ENCODE measurements at regions not wholly inside any gene's neighbourhood (a gene's known extent, or its start where the extent isn't known, plus 50 kb on each side); places are given as distances from the start of the nearest gene placed in this dataset.

- no peak overlapping the region for H3K4me3 ChIP-seq (ENCODE audit: low read depth, low read length)
- TF ChIP-seq, protein P1, sequence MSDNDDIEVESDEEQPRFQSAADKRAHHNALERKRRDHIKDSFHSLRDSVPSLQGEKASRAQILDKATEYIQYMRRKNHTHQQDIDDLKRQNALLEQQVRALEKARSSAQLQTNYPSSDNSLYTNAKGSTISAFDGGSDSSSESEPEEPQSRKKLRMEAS (IDR thresholded peaks at IDR 0.05; ENCODE audit: low read depth, low read length) = no peak
- no peak for TF ChIP-seq MYC (IDR thresholded peaks at IDR 0.05; ENCODE audit: low read depth, low read length)
- TF ChIP-seq CTCF (IDR thresholded peaks at IDR 0.05; ENCODE audit: low read depth, low read length) = no peak
- no peak for TF ChIP-seq POLR2A (IDR thresholded peaks at IDR 0.05; ENCODE audit: extremely low read depth, insufficient read length)
- DNase-seq (ENCODE audit: low read depth) = no peak
Observed at GRCh38 chr22:48779661-48780596, 1047.7 kb downstream of the BRD1 start.

DNA sequence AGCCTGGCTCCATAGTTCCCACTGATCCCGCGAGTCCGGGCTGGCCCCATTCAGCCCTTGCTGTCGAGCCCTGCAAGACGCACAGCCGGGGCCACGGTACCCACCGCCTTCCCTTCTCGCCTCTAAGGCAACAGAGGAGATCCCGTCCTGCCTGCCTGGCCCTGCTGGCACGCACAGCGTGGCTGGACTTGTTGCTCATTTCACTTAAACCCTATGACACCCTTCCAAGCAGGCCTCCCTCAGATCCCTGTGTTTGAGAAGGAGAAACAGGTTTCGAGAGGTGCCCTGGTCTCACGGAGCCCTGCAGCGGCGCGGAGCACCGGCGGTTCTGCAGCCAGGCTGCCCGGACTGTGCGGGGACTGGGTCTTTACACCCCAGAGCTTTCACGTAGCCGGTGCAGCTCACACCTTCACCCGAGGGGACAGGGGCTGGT is 1048.4 kb downstream of the BRD1 start:
- no peak overlapping the region for H3K4me3 ChIP-seq (ENCODE audit: low read depth, low read length)
- no peak for TF ChIP-seq CTCF (IDR thresholded peaks at IDR 0.05; ENCODE audit: low read depth, low read length)

GRCh38 chr22:48778308-48779195 is 1049.1 kb downstream of the BRD1 start:
- H3K4me3 ChIP-seq (ENCODE audit: low read depth, low read length) = no peak overlapping the region
- DNase-seq (ENCODE audit: low read depth) = no peak
- TF ChIP-seq MYC (IDR thresholded peaks at IDR 0.05; ENCODE audit: low read depth, low read length) (no peak), CTCF (IDR thresholded peaks at IDR 0.05; ENCODE audit: low read depth, low read length) (no peak), POLR2A (IDR thresholded peaks at IDR 0.05; ENCODE audit: extremely low read depth, insufficient read length) (no peak)
- TF ChIP-seq, protein P1 (IDR thresholded peaks at IDR 0.05; ENCODE audit: low read depth, low read length) = no peak

More for the DNA sequence above, 1048.4 kb downstream of the BRD1 start:
- no peak for DNase-seq (ENCODE audit: low read depth)

DNA sequence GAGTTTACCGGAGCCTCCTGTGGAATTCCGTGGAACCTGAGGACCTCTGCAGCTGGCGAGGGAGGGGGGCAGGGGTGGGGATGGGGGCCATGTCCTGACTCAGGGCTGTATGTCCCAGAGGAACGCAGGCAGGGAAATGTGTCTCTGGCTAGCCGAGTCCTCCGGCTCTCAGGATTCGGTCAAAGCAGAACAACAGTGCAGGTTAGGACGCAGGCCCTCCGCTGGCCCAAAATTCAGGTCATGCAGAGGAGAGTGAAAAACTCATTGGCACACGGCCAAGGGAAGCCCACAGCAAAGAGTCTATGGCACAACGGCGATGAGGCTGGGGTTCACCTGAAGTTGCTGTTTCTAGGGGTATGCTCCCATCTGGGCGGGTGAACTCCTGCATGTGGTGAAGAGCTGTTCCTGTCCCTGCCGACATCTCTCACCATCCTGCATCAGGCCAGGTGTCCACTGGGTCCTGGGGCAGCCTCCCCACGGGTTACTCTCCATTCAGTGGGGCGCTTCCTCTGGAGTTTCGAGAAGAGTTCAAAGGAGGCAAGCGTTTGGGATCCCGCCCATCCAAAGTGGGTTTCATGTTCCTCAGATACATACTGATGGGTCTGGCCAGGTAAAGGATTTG is 1055.3 kb downstream of the BRD1 start:
- TF ChIP-seq CTCF (IDR thresholded peaks at IDR 0.05; ENCODE audit: low read depth, low read length) (no peak), POLR2A (IDR thresholded peaks at IDR 0.05; ENCODE audit: extremely low read depth, insufficient read length) (no peak), MYC (IDR thresholded peaks at IDR 0.05; ENCODE audit: low read depth, low read length) (no peak)
- TF ChIP-seq, protein P1 (IDR thresholded peaks at IDR 0.05; ENCODE audit: low read depth, low read length) = no peak

DNA sequence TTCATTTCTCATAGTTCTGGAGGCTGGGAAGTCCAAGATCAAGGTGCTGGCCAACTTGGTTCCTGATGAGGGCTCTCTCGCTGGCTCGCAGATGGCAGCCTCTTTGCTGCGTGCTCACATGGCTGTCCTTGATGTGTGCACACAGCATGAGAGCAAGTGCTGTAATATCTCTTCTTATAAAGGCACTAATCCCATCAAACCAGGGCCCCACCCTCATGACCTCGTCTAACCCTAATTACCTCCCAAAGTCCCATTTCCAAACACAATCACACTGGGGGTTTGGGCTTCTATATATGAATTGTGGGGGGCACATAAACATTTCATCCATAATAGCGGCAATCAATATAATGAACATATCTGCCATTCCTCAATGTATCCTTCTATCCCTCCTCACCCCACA is 1062.1 kb downstream of the BRD1 start:
- DNase-seq (ENCODE audit: low read depth) = no peak
- H3K4me3 ChIP-seq (ENCODE audit: low read depth, low read length) = no peak overlapping the region
- TF ChIP-seq, protein P1 (IDR thresholded peaks at IDR 0.05; ENCODE audit: low read depth, low read length) = no peak
- TF ChIP-seq MYC (IDR thresholded peaks at IDR 0.05; ENCODE audit: low read depth, low read length) = no peak
- TF ChIP-seq POLR2A (IDR thresholded peaks at IDR 0.05; ENCODE audit: extremely low read depth, insufficient read length) = no peak
- TF ChIP-seq CTCF (IDR thresholded peaks at IDR 0.05; ENCODE audit: low read depth, low read length) = no peak

More for the DNA sequence above, 1055.3 kb downstream of the BRD1 start:
- H3K4me3 ChIP-seq (ENCODE audit: low read depth, low read length) = no peak overlapping the region
- DNase-seq (ENCODE audit: low read depth) = no peak

Data from NB4 (cell line).